Adipocyte (in vitro differentiated cells): ENCODE measurements at regions not wholly inside any gene's neighbourhood (a gene's known extent, or its start where the extent isn't known, plus 50 kb on each side); places are given as distances from the start of the nearest gene placed in this dataset.
"Not testable (repeated sequence)": the region's sequence is repeated elsewhere in the genome, so short reads cannot be mapped to it uniquely, and the experiment has no call there.

Source experiments
- DNase-seq: peaks from one replicate; pipeline ENCODE4 v3.0.0-alpha.2; 2015; ENCODE audit warnings: low read depth
- H3K27me3 ChIP-seq: replicated peaks from 2 replicates; pipeline ENCODE4 v1.7.0; 2013; ENCODE audit warnings: mild to moderate bottlenecking, low read length, moderate library complexity; ENCODE audit not compliant: control insufficient read depth, insufficient read depth
- H3K36me3 ChIP-seq: 2 replicates; pipeline ENCODE4 v1.7.0; 2013; ENCODE audit warnings: low read length, mild to moderate bottlenecking, moderate library complexity; ENCODE audit not compliant: control insufficient read depth, insufficient read depth, severe bottlenecking
- H3K4me1 ChIP-seq: 2 replicates; pipeline ENCODE4 v1.7.0; 2013; ENCODE audit warnings: mild to moderate bottlenecking, low read length, moderate library complexity; ENCODE audit not compliant: control insufficient read depth, insufficient read depth
- H3K4me3 ChIP-seq: 2 replicates; pipeline ENCODE4 v1.7.0; 2013; ENCODE audit warnings: mild to moderate bottlenecking, low read length, moderate library complexity
- H3K9ac ChIP-seq: 2 replicates; pipeline ENCODE4 v1.7.0; 2013; ENCODE audit warnings: mild to moderate bottlenecking, low read length, moderate library complexity
- H3K9me3 ChIP-seq: 2 replicates; pipeline ENCODE4 v1.7.0; 2013; ENCODE audit warnings: mild to moderate bottlenecking, low read length, moderate library complexity; ENCODE audit not compliant: control insufficient read depth

DNA sequence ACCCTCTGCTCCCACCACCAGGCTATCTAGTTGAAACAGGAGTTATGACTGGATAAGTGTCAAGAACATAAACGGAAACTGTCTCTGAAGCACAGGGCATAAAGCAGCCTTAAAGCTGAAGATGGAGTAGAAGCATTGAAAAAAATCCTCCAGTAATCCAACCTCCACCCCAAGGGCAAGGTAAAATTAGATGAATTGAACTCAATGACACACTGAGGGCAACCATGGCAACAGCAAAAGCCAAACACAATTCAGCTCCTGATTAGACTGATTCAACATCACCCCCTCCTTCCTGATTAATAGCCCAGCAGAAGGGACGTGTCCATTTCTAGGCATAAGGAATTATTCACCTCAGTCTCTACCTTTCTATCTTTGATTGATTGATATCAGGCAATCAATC lies 183.2 kb upstream of the MAP3K1 start:
- peaks cover 12% of the 10 kb centered on the region for H3K9me3 ChIP-seq
- no peaks in the 10 kb centered on the region for H3K27me3 ChIP-seq
- no peaks in the 10 kb centered on the region for H3K36me3 ChIP-seq
- H3K9ac ChIP-seq = no peak overlapping the region
- no peak for DNase-seq
- H3K4me3 ChIP-seq = no peak overlapping the region
- no peaks in the 10 kb centered on the region for H3K4me1 ChIP-seq

DNA sequence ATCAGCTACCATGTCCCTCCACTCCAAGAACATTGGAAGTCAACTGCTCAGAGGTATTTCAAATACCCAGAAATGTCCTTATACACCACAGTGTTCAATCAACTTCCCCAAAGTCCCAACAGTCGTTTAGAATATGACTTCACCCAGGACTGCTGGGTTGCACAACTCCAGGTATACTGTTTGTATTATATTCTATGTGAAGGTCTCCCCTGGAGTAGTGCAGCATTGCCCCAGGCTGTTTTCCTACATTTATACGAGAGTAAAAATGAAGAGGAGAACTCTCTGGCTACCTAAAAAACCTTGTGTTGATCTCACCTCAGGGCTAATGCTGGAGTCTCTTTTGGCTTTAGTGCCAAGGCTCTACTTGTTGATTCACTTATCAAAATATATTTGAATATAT lies 183.6 kb upstream of the MAP3K1 start:
- no peaks in the 10 kb centered on the region for H3K27me3 ChIP-seq
- no peaks in the 10 kb centered on the region for H3K36me3 ChIP-seq
- no peaks in the 10 kb centered on the region for H3K4me1 ChIP-seq
- no peak overlapping the region for H3K9ac ChIP-seq
- peaks cover 17% of the 10 kb centered on the region for H3K9me3 ChIP-seq
- DNase-seq = no peak
- H3K4me3 ChIP-seq = no peak overlapping the region

DNA sequence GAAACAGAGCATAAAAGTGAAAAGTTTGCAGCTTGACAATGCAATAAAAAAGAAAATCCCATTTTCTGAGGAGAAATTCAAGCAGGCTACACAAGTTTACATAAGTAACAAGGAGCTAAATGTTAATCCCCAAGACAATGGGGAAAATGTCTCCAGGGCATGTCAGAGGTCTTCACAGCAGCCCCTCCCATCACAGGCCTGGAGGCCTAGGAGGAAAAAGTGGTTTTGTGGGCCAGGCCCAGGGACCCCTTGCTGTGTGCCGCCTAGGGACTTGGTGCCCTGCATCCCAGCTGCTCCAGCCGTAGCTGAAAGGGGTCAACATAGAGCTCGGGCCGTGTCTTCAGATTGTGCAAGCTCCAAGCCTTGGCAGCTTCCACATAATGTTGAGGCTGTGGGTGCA lies 186.7 kb upstream of the MAP3K1 start:
- H3K4me1 ChIP-seq, H3K9ac ChIP-seq, H3K27me3 ChIP-seq, H3K4me3 ChIP-seq, H3K36me3 ChIP-seq, DNase-seq: not testable (repeated sequence)
- H3K9me3 ChIP-seq = peaks cover 20% of the 10 kb centered on the region

DNA sequence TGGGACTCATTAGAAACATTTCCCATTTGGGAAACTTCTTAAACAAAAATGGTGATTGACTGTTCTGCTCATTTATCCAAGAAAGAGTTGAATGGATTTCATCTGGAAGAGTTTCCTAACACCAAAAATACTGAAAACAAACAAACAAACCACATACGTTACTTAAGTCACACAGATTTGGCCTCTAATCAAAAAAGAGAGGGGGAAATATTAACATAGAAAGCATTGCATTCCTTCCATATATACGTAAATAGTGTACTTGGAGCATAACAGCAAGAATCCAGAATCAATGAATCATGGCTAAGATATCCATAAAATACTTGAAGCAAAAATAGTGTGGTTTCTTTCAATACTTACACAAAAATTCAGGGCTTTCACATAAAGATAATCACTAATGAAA lies 189.8 kb upstream of the MAP3K1 start:
- Histone ChIP-seq H3K36me3 (no peaks in the 10 kb centered on the region), H3K27me3 (no peaks in the 10 kb centered on the region), H3K9ac (no peak overlapping the region), H3K4me1 (no peaks in the 10 kb centered on the region), H3K9me3 (peaks cover 31% of the 10 kb centered on the region), H3K4me3 (no peak overlapping the region)
- DNase-seq = peak; percentile 96

DNA sequence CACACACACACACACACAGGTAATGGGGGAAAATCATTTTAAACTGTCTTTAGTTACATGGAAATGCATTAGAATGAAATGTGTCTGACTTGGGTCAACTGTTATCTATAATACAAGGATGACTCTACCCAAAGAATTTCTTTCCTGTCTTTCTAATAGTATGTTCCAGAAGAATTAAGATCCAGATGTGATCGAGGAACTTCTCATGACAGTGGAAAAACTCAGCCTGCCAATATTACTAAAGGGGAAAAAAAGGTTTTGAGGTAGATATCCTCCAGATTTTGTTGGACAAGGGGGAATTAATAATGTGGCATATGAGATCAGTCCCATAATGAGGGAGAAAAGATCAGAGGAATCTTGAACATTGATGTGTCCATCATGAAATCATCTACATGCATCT lies 190.6 kb upstream of the MAP3K1 start:
- no peak overlapping the region for H3K4me3 ChIP-seq
- DNase-seq = no peak
- H3K9me3 ChIP-seq = peaks cover 31% of the 10 kb centered on the region
- no peaks in the 10 kb centered on the region for H3K27me3 ChIP-seq
- H3K9ac ChIP-seq = no peak overlapping the region
- no peaks in the 10 kb centered on the region for H3K4me1 ChIP-seq
- H3K36me3 ChIP-seq = no peaks in the 10 kb centered on the region

DNA sequence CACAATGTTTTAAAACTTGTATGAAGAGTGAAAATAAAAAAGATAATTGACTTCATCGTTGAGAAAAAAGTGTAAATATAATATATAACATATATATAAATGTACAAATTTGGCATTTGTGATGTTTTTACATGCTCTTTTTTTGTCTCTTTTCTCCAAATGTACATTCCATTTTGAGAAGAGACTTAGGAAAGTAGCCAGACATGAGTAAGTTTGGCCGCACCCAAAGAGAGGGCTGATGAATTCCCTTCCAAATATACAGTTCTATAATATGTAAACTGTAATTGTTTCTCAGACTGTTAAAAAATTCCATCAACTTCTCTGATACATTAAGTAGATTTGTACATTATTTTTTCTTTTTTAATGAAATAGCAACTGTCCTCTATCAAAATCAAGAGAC lies 193.2 kb upstream of the MAP3K1 start:
- Histone ChIP-seq H3K36me3 (no peaks in the 10 kb centered on the region), H3K9me3 (peaks cover 40% of the 10 kb centered on the region), H3K4me3 (no peak overlapping the region), H3K9ac (no peak overlapping the region), H3K27me3 (no peaks in the 10 kb centered on the region), H3K4me1 (no peaks in the 10 kb centered on the region)
- DNase-seq = peak; percentile 41

DNA sequence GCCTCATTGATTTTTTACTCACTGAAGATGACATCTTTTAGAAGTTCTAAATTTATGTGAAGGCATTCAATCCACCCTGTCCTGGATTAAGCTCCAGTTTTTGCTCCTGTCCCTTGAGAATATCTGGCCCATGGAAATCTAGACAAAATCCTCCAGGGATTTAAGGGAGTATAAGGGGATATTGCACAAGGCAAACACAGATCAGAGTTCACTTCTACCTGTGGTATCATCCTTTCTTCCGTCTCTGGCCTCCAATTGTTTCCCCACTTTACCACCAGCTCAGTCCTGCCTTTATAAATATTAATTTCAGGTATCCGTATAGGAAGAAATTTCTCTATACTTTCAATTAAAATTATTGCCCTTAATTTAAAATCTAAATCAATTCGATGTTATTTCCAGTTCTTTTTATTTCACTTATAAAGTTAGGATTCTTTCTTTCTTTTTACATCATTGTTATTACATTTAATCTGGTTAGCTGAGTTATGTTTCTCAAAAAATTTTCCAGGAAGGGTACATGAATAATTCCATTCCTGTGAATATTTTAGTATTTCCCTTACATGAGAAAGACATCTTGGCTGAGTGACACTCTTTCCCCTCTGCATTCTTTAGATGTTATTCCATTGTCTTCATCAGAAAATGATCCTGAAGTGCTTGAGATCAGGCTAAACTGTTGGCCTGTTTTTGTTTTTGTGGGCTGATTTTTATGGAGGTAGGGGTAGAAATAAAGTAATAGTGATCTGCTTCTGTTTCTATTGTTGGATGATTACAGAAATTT lies 194.3 kb upstream of the MAP3K1 start:
- Histone ChIP-seq H3K27me3 (no peaks in the 10 kb centered on the region), H3K9ac (no peak overlapping the region), H3K9me3 (peaks cover 33% of the 10 kb centered on the region), H3K4me1 (no peaks in the 10 kb centered on the region), H3K36me3 (no peaks in the 10 kb centered on the region), H3K4me3 (no peak overlapping the region)
- peak; percentile 46 for DNase-seq

DNA sequence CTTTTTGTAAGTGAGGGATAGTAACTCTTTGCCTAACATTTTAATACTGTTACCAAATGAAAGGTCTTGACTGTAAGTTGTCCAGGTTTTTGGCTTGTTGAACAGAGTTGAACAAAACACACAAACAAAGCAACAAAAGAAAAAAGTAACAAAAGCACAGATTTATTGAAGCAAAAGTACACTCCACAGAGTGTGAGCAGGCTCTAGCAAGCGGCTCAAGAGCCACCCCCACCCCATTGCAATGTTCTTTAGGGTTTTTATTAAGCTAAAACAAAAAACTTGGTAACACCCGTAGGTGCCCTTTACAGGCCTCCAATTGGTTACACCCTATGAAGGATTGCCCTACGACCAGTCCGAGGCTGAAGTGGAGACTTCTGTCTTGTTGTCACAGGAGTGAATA lies 197.4 kb upstream of the MAP3K1 start:
- DNase-seq = no peak
- Histone ChIP-seq H3K9me3 (peaks cover 37% of the 10 kb centered on the region), H3K36me3 (no peaks in the 10 kb centered on the region), H3K27me3 (no peaks in the 10 kb centered on the region), H3K4me3 (no peak overlapping the region), H3K4me1 (no peaks in the 10 kb centered on the region), H3K9ac (no peak overlapping the region)

DNA sequence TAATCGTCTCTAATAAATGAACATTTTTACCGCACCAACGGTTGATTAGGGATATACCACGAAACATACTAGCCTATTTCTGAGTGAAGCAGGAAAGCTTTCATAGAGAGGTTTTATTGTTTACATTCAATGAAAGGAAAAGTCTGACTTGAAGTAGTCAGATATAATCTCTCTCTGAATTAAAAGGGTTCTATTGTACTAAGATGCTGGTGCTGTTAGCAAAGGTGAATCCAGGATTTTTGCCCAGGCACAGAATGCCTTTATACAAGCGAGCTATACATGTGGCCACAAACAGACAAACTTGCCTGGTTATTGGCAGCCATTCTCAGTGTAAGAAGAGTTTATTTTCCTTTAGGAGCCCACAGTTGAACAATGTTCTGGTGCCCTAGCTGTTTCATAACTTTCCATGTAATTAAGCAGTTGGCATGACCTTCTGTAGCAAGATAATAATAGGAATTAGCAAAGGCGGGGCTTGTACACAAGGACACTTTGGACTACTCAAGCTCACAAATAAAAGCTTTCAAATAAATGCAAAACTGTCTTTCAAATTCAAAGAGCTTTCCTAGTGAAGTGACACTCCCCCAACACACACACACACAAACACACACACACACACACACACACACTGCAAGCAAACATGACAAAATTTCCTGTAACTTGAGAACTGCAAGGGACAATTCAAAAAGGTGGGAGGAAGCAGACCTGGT lies 198.7 kb upstream of the MAP3K1 start:
- no peaks in the 10 kb centered on the region for H3K27me3 ChIP-seq
- H3K9me3 ChIP-seq = peaks cover 41% of the 10 kb centered on the region
- no peak overlapping the region for H3K9ac ChIP-seq
- no peak for DNase-seq
- no peaks in the 10 kb centered on the region for H3K4me1 ChIP-seq
- H3K36me3 ChIP-seq = no peaks in the 10 kb centered on the region
- H3K4me3 ChIP-seq = no peak overlapping the region

DNA sequence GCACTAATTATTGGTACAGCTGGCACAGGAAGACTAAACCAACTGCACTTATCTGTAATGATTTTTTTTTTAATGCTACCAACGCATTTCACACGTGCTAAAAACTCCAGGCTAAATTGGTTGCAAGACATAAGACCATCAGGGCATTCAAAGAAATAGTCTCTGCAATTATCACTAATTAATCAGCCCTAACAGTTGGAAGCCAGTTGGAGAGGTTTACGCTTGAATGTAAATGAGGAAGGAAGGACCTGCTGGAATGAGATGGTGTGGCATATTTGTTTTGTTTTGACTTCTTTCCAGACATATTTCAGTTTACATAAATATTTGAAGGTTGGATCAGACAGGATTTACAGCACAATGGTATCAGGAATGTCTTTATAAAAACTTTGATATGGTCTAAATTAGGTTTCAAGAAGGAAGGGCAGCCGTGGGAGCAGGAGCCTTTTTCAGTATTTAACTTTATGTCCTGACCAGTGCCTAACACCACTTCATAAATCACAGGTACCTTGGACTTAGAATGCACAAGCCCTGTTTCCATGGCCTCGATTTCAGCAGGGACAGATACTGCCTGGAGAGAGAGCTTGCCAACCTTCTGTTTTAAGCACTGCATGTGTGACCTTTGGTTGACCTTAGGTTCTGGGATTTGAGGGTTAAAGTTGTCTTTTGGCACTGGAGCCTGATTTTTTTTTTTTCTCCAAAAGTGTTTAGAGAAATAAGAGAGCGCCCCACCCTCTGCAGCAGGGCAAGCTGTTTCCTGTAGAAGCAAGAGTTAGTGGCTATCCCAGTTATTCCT lies 199.8 kb upstream of the MAP3K1 start:
- Histone ChIP-seq H3K9ac (no peak overlapping the region), H3K27me3 (no peaks in the 10 kb centered on the region), H3K9me3 (peaks cover 41% of the 10 kb centered on the region), H3K4me3 (no peak overlapping the region), H3K4me1 (no peaks in the 10 kb centered on the region), H3K36me3 (no peaks in the 10 kb centered on the region)
- DNase-seq = no peak

DNA sequence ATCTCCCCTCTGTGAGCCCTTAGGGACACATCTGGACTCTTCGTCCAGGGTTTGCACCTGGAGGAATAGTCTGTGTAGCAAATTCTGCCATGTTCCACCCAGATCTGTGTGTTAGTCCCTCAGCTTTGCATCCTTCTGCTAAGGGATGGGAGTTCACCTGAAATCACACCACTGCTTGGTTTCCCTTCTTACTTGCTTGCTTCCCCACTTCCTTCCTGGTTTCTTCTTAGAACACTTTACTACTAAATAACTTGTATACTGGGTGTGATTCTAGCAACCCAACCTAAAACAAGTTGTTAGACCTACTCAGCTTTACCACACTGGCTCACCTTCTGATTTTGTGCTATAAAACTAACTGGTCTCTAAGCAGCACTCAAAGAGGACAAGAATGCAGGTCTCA lies 202.6 kb upstream of the MAP3K1 start:
- Histone ChIP-seq H3K4me3 (no peak overlapping the region), H3K4me1 (no peaks in the 10 kb centered on the region), H3K9ac (no peak overlapping the region), H3K9me3 (peaks cover 26% of the 10 kb centered on the region), H3K27me3 (no peaks in the 10 kb centered on the region), H3K36me3 (no peaks in the 10 kb centered on the region)
- DNase-seq = no peak
